ENCODE measurements at regions not wholly inside any gene's neighbourhood (a gene's known extent, or its start where the extent isn't known, plus 50 kb on each side); places are given as distances from the start of the nearest gene placed in this dataset.
"Not testable (repeated sequence)": the region's sequence is repeated elsewhere in the genome, so short reads cannot be mapped to it uniquely, and the experiment has no call there.

- TF ChIP-seq, protein P1, sequence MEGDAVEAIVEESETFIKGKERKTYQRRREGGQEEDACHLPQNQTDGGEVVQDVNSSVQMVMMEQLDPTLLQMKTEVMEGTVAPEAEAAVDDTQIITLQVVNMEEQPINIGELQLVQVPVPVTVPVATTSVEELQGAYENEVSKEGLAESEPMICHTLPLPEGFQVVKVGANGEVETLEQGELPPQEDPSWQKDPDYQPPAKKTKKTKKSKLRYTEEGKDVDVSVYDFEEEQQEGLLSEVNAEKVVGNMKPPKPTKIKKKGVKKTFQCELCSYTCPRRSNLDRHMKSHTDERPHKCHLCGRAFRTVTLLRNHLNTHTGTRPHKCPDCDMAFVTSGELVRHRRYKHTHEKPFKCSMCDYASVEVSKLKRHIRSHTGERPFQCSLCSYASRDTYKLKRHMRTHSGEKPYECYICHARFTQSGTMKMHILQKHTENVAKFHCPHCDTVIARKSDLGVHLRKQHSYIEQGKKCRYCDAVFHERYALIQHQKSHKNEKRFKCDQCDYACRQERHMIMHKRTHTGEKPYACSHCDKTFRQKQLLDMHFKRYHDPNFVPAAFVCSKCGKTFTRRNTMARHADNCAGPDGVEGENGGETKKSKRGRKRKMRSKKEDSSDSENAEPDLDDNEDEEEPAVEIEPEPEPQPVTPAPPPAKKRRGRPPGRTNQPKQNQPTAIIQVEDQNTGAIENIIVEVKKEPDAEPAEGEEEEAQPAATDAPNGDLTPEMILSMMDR (optimal IDR thresholded peaks at IDR 0.05 in 1 of 3, IDR thresholded peaks at IDR 0.05 in 1 of 3, conservative IDR thresholded peaks at IDR 0.05 in 1 of 3; ENCODE audit: extremely low read depth in 1 of 3, insufficient read depth in 2 of 3, low read length in 3 of 3) = no peak
- no peak for TF ChIP-seq EZH2 (IDR thresholded peaks at IDR 0.05; ENCODE audit: low read length)
- no peak overlapping the region for H2AFZ ChIP-seq (ENCODE audit: control insufficient read depth, low read length)
- H3K4me3 ChIP-seq (ENCODE audit: control insufficient read depth in 2 of 3, extremely low read depth in 1 of 3, insufficient read depth in 2 of 3, low read depth in 1 of 3, low read length in 3 of 3) = no peak overlapping the region
- no peak overlapping the region for H3K4me2 ChIP-seq (ENCODE audit: control insufficient read depth, extremely low read depth, insufficient read depth, low read depth, low read length)
- no peak overlapping the region for H3K27ac ChIP-seq (ENCODE audit: control insufficient read depth, insufficient read depth, low read length)
- no peaks in the 10 kb centered on the region for H3K27me3 ChIP-seq (ENCODE audit: control insufficient read depth, extremely low read depth, insufficient read depth, low read length)
- H4K20me1 ChIP-seq (ENCODE audit: control insufficient read depth, extremely low read depth, insufficient read depth, low read length) = no peaks in the 10 kb centered on the region
- H3K9ac ChIP-seq (ENCODE audit: control insufficient read depth, extremely low read depth, insufficient read depth, low read length) = no peak overlapping the region
- no peaks in the 10 kb centered on the region for H3K9me3 ChIP-seq (ENCODE audit: control insufficient read depth, low read depth, low read length)
- dilution Hi-C loops (cut with MboI; ENCODE audit: extremely low pct_ligation_motif_present, low sequenced_read_pairs) = no loop called here
- DNase-seq (ENCODE audit: low read depth, low spot score) (no peak), FAIRE-seq (no peak)
- no peaks in the 10 kb centered on the region for H3K79me2 ChIP-seq (ENCODE audit: control insufficient read depth, insufficient read depth, low read length)
- no peaks in the 10 kb centered on the region for H3K9me1 ChIP-seq (ENCODE audit: control insufficient read depth, extremely low read depth, insufficient read depth, low read length)
- no peaks in the 10 kb centered on the region for H3K36me3 ChIP-seq (ENCODE audit: control insufficient read depth in 2 of 2, extremely low read depth in 1 of 2, insufficient read depth in 2 of 2, low read length in 2 of 2)
- H3K4me1 ChIP-seq (ENCODE audit: control insufficient read depth, extremely low read depth, insufficient read depth, low read length) = peaks cover 10% of the 10 kb centered on the region
These were observed 126.1 kb upstream of the RASA1 start for GRCh38 chr5:87141544-87141943.

- H3K9me3 ChIP-seq (ENCODE audit: control insufficient read depth, low read depth, low read length); H3K27ac ChIP-seq (ENCODE audit: control insufficient read depth, insufficient read depth, low read length); H3K4me1 ChIP-seq (ENCODE audit: control insufficient read depth, extremely low read depth, insufficient read depth, low read length); H3K9me1 ChIP-seq (ENCODE audit: control insufficient read depth, extremely low read depth, insufficient read depth, low read length); H3K4me3 ChIP-seq (ENCODE audit: control insufficient read depth in 2 of 3, extremely low read depth in 1 of 3, insufficient read depth in 2 of 3, low read depth in 1 of 3, low read length in 3 of 3); H4K20me1 ChIP-seq (ENCODE audit: control insufficient read depth, extremely low read depth, insufficient read depth, low read length); H3K9ac ChIP-seq (ENCODE audit: control insufficient read depth, extremely low read depth, insufficient read depth, low read length); FAIRE-seq; H3K4me2 ChIP-seq (ENCODE audit: control insufficient read depth, extremely low read depth, insufficient read depth, low read depth, low read length); H3K27me3 ChIP-seq (ENCODE audit: control insufficient read depth, extremely low read depth, insufficient read depth, low read length); dilution Hi-C loops (cut with MboI; ENCODE audit: extremely low pct_ligation_motif_present, low sequenced_read_pairs); H3K79me2 ChIP-seq (ENCODE audit: control insufficient read depth, insufficient read depth, low read length); H3K36me3 ChIP-seq (ENCODE audit: control insufficient read depth in 2 of 2, extremely low read depth in 1 of 2, insufficient read depth in 2 of 2, low read length in 2 of 2); DNase-seq (ENCODE audit: low read depth, low spot score); H2AFZ ChIP-seq (ENCODE audit: control insufficient read depth, low read length): not testable (repeated sequence)
These were observed 121.8 kb upstream of the RASA1 start for GRCh38 chr5:87145853-87146252.

GRCh38 chr5:87147441-87147840 lies 120.2 kb upstream of the RASA1 start:
- no peaks in the 10 kb centered on the region for H4K20me1 ChIP-seq (ENCODE audit: control insufficient read depth, extremely low read depth, insufficient read depth, low read length)
- dilution Hi-C loops (cut with MboI; ENCODE audit: extremely low pct_ligation_motif_present, low sequenced_read_pairs) = no loop called here
- H3K4me2 ChIP-seq (ENCODE audit: control insufficient read depth, extremely low read depth, insufficient read depth, low read depth, low read length) = no peak overlapping the region
- DNase-seq (ENCODE audit: low read depth, low spot score) (no peak), FAIRE-seq (no peak)
- H3K9ac ChIP-seq (ENCODE audit: control insufficient read depth, extremely low read depth, insufficient read depth, low read length) = no peak overlapping the region
- peaks cover 2% of the 10 kb centered on the region for H3K9me3 ChIP-seq (ENCODE audit: control insufficient read depth, low read depth, low read length)
- no peaks in the 10 kb centered on the region for H3K36me3 ChIP-seq (ENCODE audit: control insufficient read depth in 2 of 2, extremely low read depth in 1 of 2, insufficient read depth in 2 of 2, low read length in 2 of 2)
- H3K27ac ChIP-seq (ENCODE audit: control insufficient read depth, insufficient read depth, low read length) = no peak overlapping the region
- H3K27me3 ChIP-seq (ENCODE audit: control insufficient read depth, extremely low read depth, insufficient read depth, low read length) = no peaks in the 10 kb centered on the region
- H3K4me1 ChIP-seq (ENCODE audit: control insufficient read depth, extremely low read depth, insufficient read depth, low read length) = peaks cover 9% of the 10 kb centered on the region
- no peak overlapping the region for H2AFZ ChIP-seq (ENCODE audit: control insufficient read depth, low read length)
- no peak for TF ChIP-seq EZH2 (IDR thresholded peaks at IDR 0.05; ENCODE audit: low read length)
- TF ChIP-seq, protein P1 (optimal IDR thresholded peaks at IDR 0.05 in 1 of 3, IDR thresholded peaks at IDR 0.05 in 1 of 3, conservative IDR thresholded peaks at IDR 0.05 in 1 of 3; ENCODE audit: extremely low read depth in 1 of 3, insufficient read depth in 2 of 3, low read length in 3 of 3) = no peak
- H3K4me3 ChIP-seq (ENCODE audit: control insufficient read depth in 2 of 3, extremely low read depth in 1 of 3, insufficient read depth in 2 of 3, low read depth in 1 of 3, low read length in 3 of 3) = no peak overlapping the region
- no peaks in the 10 kb centered on the region for H3K9me1 ChIP-seq (ENCODE audit: control insufficient read depth, extremely low read depth, insufficient read depth, low read length)
- no peaks in the 10 kb centered on the region for H3K79me2 ChIP-seq (ENCODE audit: control insufficient read depth, insufficient read depth, low read length)
